ENCODE measurements at regions not wholly inside any gene's neighbourhood (a gene's known extent, or its start where the extent isn't known, plus 50 kb on each side); places are given as distances from the start of the nearest gene placed in this dataset.
A peak's percentile ranks its signal among the peaks of the same experiment; 100 is the strongest.

GRCh38 chr5:143964919-143965318 is 153.0 kb downstream of the HMHB1 start:
- H3K27ac ChIP-seq, result no peak overlapping the region
- H3K36me3 ChIP-seq, result no peaks in the 10 kb centered on the region
- H3K27me3 ChIP-seq, result no peaks in the 10 kb centered on the region
- no peak for DNase-seq (ENCODE audit: low read depth in 1 of 2, low spot score in 1 of 2)
- no peak overlapping the region for H3K4me3 ChIP-seq
- TF ChIP-seq, protein P1, sequence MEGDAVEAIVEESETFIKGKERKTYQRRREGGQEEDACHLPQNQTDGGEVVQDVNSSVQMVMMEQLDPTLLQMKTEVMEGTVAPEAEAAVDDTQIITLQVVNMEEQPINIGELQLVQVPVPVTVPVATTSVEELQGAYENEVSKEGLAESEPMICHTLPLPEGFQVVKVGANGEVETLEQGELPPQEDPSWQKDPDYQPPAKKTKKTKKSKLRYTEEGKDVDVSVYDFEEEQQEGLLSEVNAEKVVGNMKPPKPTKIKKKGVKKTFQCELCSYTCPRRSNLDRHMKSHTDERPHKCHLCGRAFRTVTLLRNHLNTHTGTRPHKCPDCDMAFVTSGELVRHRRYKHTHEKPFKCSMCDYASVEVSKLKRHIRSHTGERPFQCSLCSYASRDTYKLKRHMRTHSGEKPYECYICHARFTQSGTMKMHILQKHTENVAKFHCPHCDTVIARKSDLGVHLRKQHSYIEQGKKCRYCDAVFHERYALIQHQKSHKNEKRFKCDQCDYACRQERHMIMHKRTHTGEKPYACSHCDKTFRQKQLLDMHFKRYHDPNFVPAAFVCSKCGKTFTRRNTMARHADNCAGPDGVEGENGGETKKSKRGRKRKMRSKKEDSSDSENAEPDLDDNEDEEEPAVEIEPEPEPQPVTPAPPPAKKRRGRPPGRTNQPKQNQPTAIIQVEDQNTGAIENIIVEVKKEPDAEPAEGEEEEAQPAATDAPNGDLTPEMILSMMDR (IDR thresholded peaks at IDR 0.05; ENCODE audit: low read depth, low read length), result no peak
- no peaks in the 10 kb centered on the region for H3K9me3 ChIP-seq (ENCODE audit: low read depth)
- no peaks in the 10 kb centered on the region for H3K4me1 ChIP-seq (ENCODE audit: low read depth)

- no peaks in the 10 kb centered on the region for H3K9me3 ChIP-seq (ENCODE audit: low read depth)
- H3K4me3 ChIP-seq, result no peak overlapping the region
- no peaks in the 10 kb centered on the region for H3K36me3 ChIP-seq
- H3K27ac ChIP-seq, result no peak overlapping the region
- H3K27me3 ChIP-seq, result no peaks in the 10 kb centered on the region
- TF ChIP-seq, protein P1 (IDR thresholded peaks at IDR 0.05; ENCODE audit: low read depth, low read length), result no peak
- H3K4me1 ChIP-seq (ENCODE audit: low read depth), result no peaks in the 10 kb centered on the region
- no peak for DNase-seq (ENCODE audit: low read depth in 1 of 2, low spot score in 1 of 2)
Observed at GRCh38 chr5:143966280-143966679, 154.3 kb downstream of the HMHB1 start.

DNA sequence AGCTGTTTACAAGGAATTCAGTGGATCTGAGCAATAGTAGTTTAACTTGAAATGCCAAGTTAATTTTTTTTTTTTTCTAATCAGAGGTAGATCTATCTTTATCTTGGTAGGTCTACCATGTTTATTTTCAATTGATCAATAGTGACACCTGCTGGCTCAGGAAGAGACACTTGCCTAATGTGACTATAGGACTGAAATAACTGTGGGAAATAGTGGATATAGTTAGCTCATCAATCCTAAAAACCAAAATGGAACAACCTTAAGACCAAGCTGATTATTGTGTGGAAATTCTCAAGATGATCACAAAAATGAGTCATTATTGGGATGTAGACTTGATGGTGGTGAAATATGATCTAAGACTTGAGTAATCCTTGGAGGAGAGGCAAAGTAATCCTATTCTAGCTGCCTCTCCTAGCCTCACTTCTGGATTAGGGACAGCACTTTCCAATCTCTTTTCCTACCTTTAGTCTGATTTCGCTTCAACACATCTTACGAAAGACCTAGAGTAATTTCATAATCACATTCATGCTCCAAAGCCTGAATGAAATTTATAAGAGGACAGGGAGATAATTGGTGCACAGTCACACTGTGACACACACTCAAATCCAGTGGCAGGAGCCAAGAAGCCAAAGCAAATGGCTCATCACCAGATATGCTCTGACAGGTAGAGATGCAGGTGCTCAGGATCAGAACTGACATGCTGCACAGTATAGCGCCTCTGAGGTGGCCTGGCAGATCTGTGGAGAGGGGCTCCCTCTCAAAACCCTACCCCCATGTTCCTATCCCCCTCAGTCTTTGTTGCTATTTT is 156.3 kb downstream of the HMHB1 start:
- no peak overlapping the region for H3K4me3 ChIP-seq
- no peaks in the 10 kb centered on the region for H3K36me3 ChIP-seq
- no peaks in the 10 kb centered on the region for H3K27me3 ChIP-seq
- TF ChIP-seq, protein P1 (IDR thresholded peaks at IDR 0.05; ENCODE audit: low read depth, low read length), result peak; percentile 48
- H3K27ac ChIP-seq, result no peak overlapping the region
- no peaks in the 10 kb centered on the region for H3K9me3 ChIP-seq (ENCODE audit: low read depth)
- no peaks in the 10 kb centered on the region for H3K4me1 ChIP-seq (ENCODE audit: low read depth)
- peak; percentile 7 to 58 for DNase-seq (ENCODE audit: low read depth in 1 of 2, low spot score in 1 of 2)

GRCh38 chr5:143970159-143970558 is 158.2 kb downstream of the HMHB1 start:
- no peaks in the 10 kb centered on the region for H3K27me3 ChIP-seq
- TF ChIP-seq, protein P1 (IDR thresholded peaks at IDR 0.05; ENCODE audit: low read depth, low read length), result no peak
- H3K9me3 ChIP-seq (ENCODE audit: low read depth), result no peaks in the 10 kb centered on the region
- no peaks in the 10 kb centered on the region for H3K4me1 ChIP-seq (ENCODE audit: low read depth)
- H3K4me3 ChIP-seq, result no peak overlapping the region
- no peak for DNase-seq (ENCODE audit: low read depth in 1 of 2, low spot score in 1 of 2)
- no peaks in the 10 kb centered on the region for H3K36me3 ChIP-seq
- H3K27ac ChIP-seq, result no peak overlapping the region

DNA sequence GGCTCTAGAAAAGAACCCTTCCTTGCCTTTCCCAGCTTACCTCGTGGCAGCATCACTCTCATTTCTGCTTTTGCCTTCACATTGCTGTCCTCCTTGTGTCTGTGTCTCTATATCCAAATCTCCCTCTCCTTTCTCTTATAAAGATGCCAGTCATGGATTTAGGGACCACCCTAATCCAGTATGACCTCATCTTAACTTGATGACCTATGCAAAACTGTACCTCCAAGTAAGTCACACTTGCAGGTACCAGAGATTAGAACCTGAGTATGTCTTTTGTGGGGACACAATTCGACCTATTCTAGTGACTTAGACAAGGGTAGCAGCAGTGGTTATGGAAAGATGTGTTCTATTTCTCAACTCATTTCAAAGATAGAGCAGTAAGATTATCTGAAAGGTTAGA is 160.1 kb downstream of the HMHB1 start:
- no peaks in the 10 kb centered on the region for H3K27me3 ChIP-seq
- TF ChIP-seq, protein P1 (IDR thresholded peaks at IDR 0.05; ENCODE audit: low read depth, low read length), result no peak
- no peak overlapping the region for H3K4me3 ChIP-seq
- H3K4me1 ChIP-seq (ENCODE audit: low read depth), result no peaks in the 10 kb centered on the region
- no peaks in the 10 kb centered on the region for H3K36me3 ChIP-seq
- no peak overlapping the region for H3K27ac ChIP-seq
- DNase-seq (ENCODE audit: low read depth in 1 of 2, low spot score in 1 of 2), result no peak
- no peaks in the 10 kb centered on the region for H3K9me3 ChIP-seq (ENCODE audit: low read depth)

All from cardiac muscle cell (in vitro differentiated cells and primary cell).